ENCODE measurements at regions not wholly inside any gene's neighbourhood (a gene's known extent, or its start where the extent isn't known, plus 50 kb on each side); places are given as distances from the start of the nearest gene placed in this dataset.

- no peak for TF ChIP-seq CTCF (conservative IDR thresholded peaks at IDR 0.05; ENCODE audit: low read depth, low read length)
- no peak for TF ChIP-seq BHLHE40 (IDR thresholded peaks at IDR 0.05; ENCODE audit: low read depth, low read length)
- TF ChIP-seq CHD1 (IDR thresholded peaks at IDR 0.05; ENCODE audit: low read depth, low read length) = no peak
Measured at GRCh38 chr1:36539526-36539925, 56.8 kb upstream of the CSF3R start.

All from IMR-90 (cell line).